Glomerular endothelial cell (primary cell): ENCODE measurements at regions not wholly inside any gene's neighbourhood (a gene's known extent, or its start where the extent isn't known, plus 50 kb on each side); places are given as distances from the start of the nearest gene placed in this dataset.

Experiments
- DNase-seq: peaks from one replicate; pipeline ENCODE4 v3.0.0-alpha.2; 2011; ENCODE audit warnings: low read depth, low spot score; ENCODE audit errors: extremely low read depth

GRCh38 chr3:106251160-106251892 lies 382.5 kb upstream of the CBLB start:
- DNase-seq, result no peak

GRCh38 chr3:106255870-106256248 lies 387.0 kb upstream of the CBLB start:
- DNase-seq, result no peak

GRCh38 chr3:106256249-106256957 lies 387.6 kb upstream of the CBLB start:
- DNase-seq, result no peak

- DNase-seq, result no peak
Observed at GRCh38 chr3:106257172-106257571, 388.4 kb upstream of the CBLB start.

GRCh38 chr3:106261396-106261795 lies 392.6 kb upstream of the CBLB start:
- DNase-seq, result no peak

GRCh38 chr3:106261915-106262683 lies 393.3 kb upstream of the CBLB start:
- no peak for DNase-seq

GRCh38 chr3:106263011-106263410 lies 394.2 kb upstream of the CBLB start:
- DNase-seq, result no peak

- no peak for DNase-seq
Observed at GRCh38 chr3:106263546-106263945, 394.7 kb upstream of the CBLB start.

- no peak for DNase-seq
Observed at GRCh38 chr3:106265704-106266103, 396.9 kb upstream of the CBLB start.

- DNase-seq, result no peak
Observed at GRCh38 chr3:106268696-106269095, 399.9 kb upstream of the CBLB start.

GRCh38 chr3:106272302-106272701 lies 403.5 kb upstream of the CBLB start:
- no peak for DNase-seq

GRCh38 chr3:106275592-106275991 lies 406.8 kb upstream of the CBLB start:
- DNase-seq, result no peak

GRCh38 chr3:106276151-106276550 lies 407.3 kb upstream of the CBLB start:
- DNase-seq, result no peak

- DNase-seq, result no peak
Observed at GRCh38 chr3:106276755-106277612, 408.2 kb upstream of the CBLB start.

GRCh38 chr3:106277731-106278130 lies 408.9 kb upstream of the CBLB start:
- no peak for DNase-seq

- no peak for DNase-seq
Observed at GRCh38 chr3:106281221-106281620, 412.4 kb upstream of the CBLB start.

GRCh38 chr3:106282943-106283342 lies 414.1 kb upstream of the CBLB start:
- DNase-seq, result no peak

GRCh38 chr3:106288781-106289180 lies 420.0 kb upstream of the CBLB start:
- DNase-seq, result no peak

GRCh38 chr3:106290304-106290997 lies 421.6 kb upstream of the CBLB start:
- no peak for DNase-seq

GRCh38 chr3:106293161-106293560 lies 424.3 kb upstream of the CBLB start:
- no peak for DNase-seq
